Neuronal stem cell (in vitro differentiated cells): ENCODE measurements at regions not wholly inside any gene's neighbourhood (a gene's known extent, or its start where the extent isn't known, plus 50 kb on each side); places are given as distances from the start of the nearest gene placed in this dataset.
A peak's percentile ranks its signal among the peaks of the same experiment; 100 is the strongest.

Experiments used
- DNase-seq: peaks from one replicate; pipeline ENCODE4 v3.0.0-alpha.2; 2013; ENCODE audit warnings: low spot score
- H2AFZ ChIP-seq: one replicate; pipeline ENCODE4 v1.6.1; 2013; ENCODE audit warnings: mild to moderate bottlenecking, low read length, inconsistent platforms
- H2AK5ac ChIP-seq: 2 replicates; pipeline ENCODE4 v1.6.1; 2013; ENCODE audit warnings: low read depth, mild to moderate bottlenecking, inconsistent platforms, low read length, moderate library complexity, mixed read lengths
- H2BK120ac ChIP-seq: 2 replicates; pipeline ENCODE4 v1.6.1; 2013; ENCODE audit warnings: low read depth, mild to moderate bottlenecking, inconsistent platforms, low read length, moderate library complexity, mixed read lengths
- H2BK12ac ChIP-seq: one replicate; pipeline ENCODE4 v1.6.1; 2013; ENCODE audit warnings: low read length, inconsistent platforms
- H2BK15ac ChIP-seq: 2 replicates; pipeline ENCODE4 v1.6.1; 2013; ENCODE audit warnings: mild to moderate bottlenecking, low read length, inconsistent platforms, mixed read lengths
- H2BK5ac ChIP-seq: one replicate; pipeline ENCODE4 v1.6.1; 2013; ENCODE audit warnings: inconsistent platforms, mild to moderate bottlenecking, low read length, moderate library complexity
- H3K14ac ChIP-seq: one replicate; pipeline ENCODE4 v1.6.1; 2013; ENCODE audit warnings: low read length, inconsistent platforms
- H3K18ac ChIP-seq: 2 replicates; pipeline ENCODE4 v1.6.1; 2013; ENCODE audit warnings: low read length, inconsistent platforms
- H3K23ac ChIP-seq: 2 replicates; pipeline ENCODE4 v1.6.1; 2013; ENCODE audit warnings: low read depth, mild to moderate bottlenecking, mixed read lengths, low read length, inconsistent platforms; ENCODE audit not compliant: poor library complexity
- H3K27ac ChIP-seq: replicated peaks from 3 replicates; pipeline ENCODE4 v1.5.1; 2013; ENCODE audit warnings: low read length, inconsistent platforms
- H3K27me3 ChIP-seq, 3 experiments: 2 replicates each; pipeline ENCODE4 v1.6.1; 2013; ENCODE audit warnings: low read length in 3 of 3, mild to moderate bottlenecking in 2 of 3, inconsistent platforms in 1 of 3, low read depth in 1 of 3, mixed read lengths in 1 of 3, moderate library complexity in 1 of 3; ENCODE audit not compliant: control insufficient read depth in 3 of 3, insufficient read depth in 3 of 3
- H3K36me3 ChIP-seq, 2 donors: replicated peaks in 1 of 2; 2 replicates each; pipeline ENCODE4 v1.6.1; 2013; ENCODE audit warnings: low read length in 2 of 2; ENCODE audit not compliant: control insufficient read depth in 2 of 2, insufficient read depth in 2 of 2
- H3K4ac ChIP-seq: 2 replicates; pipeline ENCODE4 v1.6.1; 2013; ENCODE audit warnings: inconsistent platforms, mild to moderate bottlenecking, low read length, moderate library complexity
- H3K4me1 ChIP-seq, 2 donors: 1 replicate in 1 of 2; 2 replicates in 1 of 2; pipeline ENCODE4 v1.6.1; 2013; ENCODE audit warnings: low read length in 2 of 2, low read depth in 1 of 2; ENCODE audit not compliant: control insufficient read depth in 2 of 2, insufficient read depth in 1 of 2
- H3K4me2 ChIP-seq: one replicate; pipeline ENCODE4 v1.6.1; 2013; ENCODE audit warnings: mild to moderate bottlenecking, low read length, inconsistent platforms; ENCODE audit not compliant: insufficient read depth, poor library complexity, severe bottlenecking
- H3K4me3 ChIP-seq, 2 donors: 2 replicates each; pipeline ENCODE4 v1.5.1; 2013; ENCODE audit warnings: low read length in 2 of 2, mild to moderate bottlenecking in 2 of 2, inconsistent platforms in 1 of 2, moderate library complexity in 1 of 2
- H3K79me1 ChIP-seq: one replicate; pipeline ENCODE4 v1.6.1; 2013; ENCODE audit warnings: low read depth, mild to moderate bottlenecking, inconsistent platforms, low read length, moderate library complexity
- H3K9ac ChIP-seq: one replicate; pipeline ENCODE4 v1.6.1; 2013; ENCODE audit warnings: mild to moderate bottlenecking, low read depth, low read length, inconsistent platforms; ENCODE audit not compliant: poor library complexity
- H3K9me3 ChIP-seq, 2 donors: replicated peaks in 1 of 2; 2 replicates each; pipeline versions ENCODE3 to v1.6.1; 2013; ENCODE audit warnings: low read length in 2 of 2, mild to moderate bottlenecking in 2 of 2, inconsistent platforms in 1 of 2, low read depth in 1 of 2, mixed read lengths in 1 of 2, moderate library complexity in 1 of 2; ENCODE audit not compliant: control insufficient read depth in 2 of 2, insufficient read depth in 1 of 2
- H4K8ac ChIP-seq: one replicate; pipeline ENCODE4 v1.6.1; 2013; ENCODE audit warnings: low read depth, mild to moderate bottlenecking, inconsistent platforms, low read length, moderate library complexity
- H4K91ac ChIP-seq: one replicate; pipeline ENCODE4 v1.6.1; 2013; ENCODE audit warnings: low read length, low read depth, mild to moderate bottlenecking, inconsistent platforms; ENCODE audit not compliant: poor library complexity
- WGBS, 2 donors: extraction: QIAGEN DNeasy Blood & Tissue Kit; methylation state at CpG; one replicate each; pipeline ENCODE4 v1.1.7; 2013; ENCODE audit warnings: missing lambda C conversion rate in 2 of 2, mixed read lengths in 1 of 2; ENCODE audit not compliant: insufficient read length in 2 of 2, insufficient replicate concordance in 1 of 2; ENCODE audit errors: extremely low coverage in 2 of 2; 5-methylcytosine and 5-hydroxymethylcytosine counted together

- no peak overlapping the region for H3K4me3 ChIP-seq
- no peak overlapping the region for H3K4me2 ChIP-seq
- H3K27ac ChIP-seq: no peak overlapping the region
- H2BK12ac ChIP-seq: no peak overlapping the region
- no peaks in the 10 kb centered on the region for H3K36me3 ChIP-seq
- H3K9ac ChIP-seq: no peak overlapping the region
- H3K27me3 ChIP-seq: no peaks in the 10 kb centered on the region
- no peak overlapping the region for H3K4ac ChIP-seq
- peaks cover 0 to 1% of the 10 kb centered on the region in 2 donors for H3K4me1 ChIP-seq
- no peak overlapping the region for H4K91ac ChIP-seq
- no CpG with 5 or more reads among the region's 7 CpGs for WGBS, 2 donors
- no peak overlapping the region for H2AK5ac ChIP-seq
- no peak overlapping the region for H3K23ac ChIP-seq
- H3K79me1 ChIP-seq: no peaks in the 10 kb centered on the region
- peaks cover 0 to 2% of the 10 kb centered on the region in 2 donors for H3K9me3 ChIP-seq
- no peak overlapping the region for H4K8ac ChIP-seq
- no peak overlapping the region for H2BK5ac ChIP-seq
- H3K18ac ChIP-seq: no peak overlapping the region
- no peak overlapping the region for H3K14ac ChIP-seq
- DNase-seq: no peak
- no peak overlapping the region for H2BK15ac ChIP-seq
- no peak overlapping the region for H2BK120ac ChIP-seq
- H2AFZ ChIP-seq: no peak overlapping the region
Observed at GRCh38 chr11:64466115-64466718, 89.5 kb upstream of the SLC22A11 start.

DNA sequence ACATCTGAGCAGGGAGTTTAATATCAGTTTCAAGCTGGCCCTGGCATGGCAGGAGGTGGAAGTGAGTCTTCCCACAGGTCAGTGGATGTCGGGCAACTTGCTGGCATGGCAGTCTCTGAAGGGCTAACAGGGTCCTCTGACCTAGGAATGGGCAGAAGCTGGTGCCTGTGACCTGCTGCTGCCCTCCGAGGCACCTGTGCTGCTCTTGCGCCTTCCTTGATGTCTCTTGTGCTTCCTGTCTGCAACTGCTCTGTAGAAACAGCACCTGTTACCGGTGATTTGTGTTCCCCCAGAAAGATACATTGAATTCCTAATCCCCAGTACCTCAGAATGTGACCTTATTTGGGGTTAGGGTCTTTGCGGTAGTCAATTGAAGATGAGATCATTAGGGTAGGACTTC, 86.5 kb upstream of the SLC22A11 start:
- Histone ChIP-seq H2AK5ac (no peak overlapping the region), H3K4me1 (peaks cover 0 to 1% of the 10 kb centered on the region in 2 donors), H4K8ac (no peak overlapping the region), H3K4ac (no peak overlapping the region), H2AFZ (no peak overlapping the region), H2BK12ac (no peak overlapping the region), H3K18ac (peak overlapping the region; percentile 72), H3K9ac (no peak overlapping the region), H3K36me3 (no peaks in the 10 kb centered on the region), H3K23ac (no peak overlapping the region), H4K91ac (no peak overlapping the region), H2BK5ac (no peak overlapping the region), H3K27ac (no peak overlapping the region), H3K4me2 (no peak overlapping the region), H3K14ac (no peak overlapping the region), H3K9me3 (peaks cover 0 to 2% of the 10 kb centered on the region in 2 donors), H2BK15ac (no peak overlapping the region), H3K4me3 (no peak overlapping the region), H3K27me3 (peaks cover 0 to 4% (median 0%) of the 10 kb centered on the region in 3 experiments), H3K79me1 (no peaks in the 10 kb centered on the region), H2BK120ac (no peak overlapping the region)
- WGBS, 2 donors: no CpG with 5 or more reads among the region's 5 CpGs
- no peak for DNase-seq

GRCh38 chr11:64472593-64473455, 82.9 kb upstream of the SLC22A11 start:
- Histone ChIP-seq H2AFZ (no peak overlapping the region), H3K4me3 (no peak overlapping the region)
- no peak for DNase-seq

GRCh38 chr11:64474680-64475079, 81.1 kb upstream of the SLC22A11 start:
- H2AFZ ChIP-seq: no peak overlapping the region
- no peak overlapping the region for H2BK5ac ChIP-seq
- no peak for DNase-seq
- H2BK120ac ChIP-seq: no peak overlapping the region
- H2BK12ac ChIP-seq: no peak overlapping the region
- no peak overlapping the region for H3K9ac ChIP-seq
- no peak overlapping the region for H3K4me3 ChIP-seq
- peaks cover 0 to 13% (median 0%) of the 10 kb centered on the region in 3 experiments for H3K27me3 ChIP-seq
- H2BK15ac ChIP-seq: no peak overlapping the region
- H3K9me3 ChIP-seq: peaks cover 0 to 2% of the 10 kb centered on the region in 2 donors
- H3K27ac ChIP-seq: no peak overlapping the region
- no peak overlapping the region for H4K91ac ChIP-seq
- no peak overlapping the region for H3K4me2 ChIP-seq
- no peak overlapping the region for H3K23ac ChIP-seq
- no peaks in the 10 kb centered on the region for H3K36me3 ChIP-seq
- peaks cover 0 to 1% of the 10 kb centered on the region in 2 donors for H3K4me1 ChIP-seq
- H2AK5ac ChIP-seq: no peak overlapping the region
- H3K79me1 ChIP-seq: no peaks in the 10 kb centered on the region
- no peak overlapping the region for H4K8ac ChIP-seq
- no peak overlapping the region for H3K4ac ChIP-seq
- no CpG with 5 or more reads among the region's 11 CpGs for WGBS, 2 donors
- H3K14ac ChIP-seq: no peak overlapping the region
- H3K18ac ChIP-seq: no peak overlapping the region

More at GRCh38 chr11:64472593-64473455, 82.9 kb upstream of the SLC22A11 start:
- H3K14ac ChIP-seq: no peak overlapping the region
- no peak overlapping the region for H3K4ac ChIP-seq
- H2BK12ac ChIP-seq: no peak overlapping the region
- no peak overlapping the region for H2BK5ac ChIP-seq
- peaks cover 0 to 13% (median 0%) of the 10 kb centered on the region in 3 experiments for H3K27me3 ChIP-seq
- peaks cover 0 to 1% of the 10 kb centered on the region in 2 donors for H3K4me1 ChIP-seq
- no peaks in the 10 kb centered on the region for H3K79me1 ChIP-seq
- no peak overlapping the region for H4K8ac ChIP-seq
- no peak overlapping the region for H3K9ac ChIP-seq
- H3K4me2 ChIP-seq: no peak overlapping the region
- H2BK120ac ChIP-seq: no peak overlapping the region
- H3K27ac ChIP-seq: no peak overlapping the region
- no peaks in the 10 kb centered on the region for H3K36me3 ChIP-seq
- H2AK5ac ChIP-seq: no peak overlapping the region
- no CpG with 5 or more reads among the region's 10 CpGs for WGBS, 2 donors
- peaks cover 0 to 2% of the 10 kb centered on the region in 2 donors for H3K9me3 ChIP-seq
- H4K91ac ChIP-seq: no peak overlapping the region
- H2BK15ac ChIP-seq: no peak overlapping the region
- no peak overlapping the region for H3K18ac ChIP-seq
- peak overlapping the region; percentile 62 for H3K23ac ChIP-seq
